Stimulated activated CD4-positive, alpha-beta T cell treated with anti-CD3 and anti-CD28 coated beads, Interleukin-1b, Interleukin-23, amount 100 ng/mL, for 4 hours (primary cell): ENCODE measurements at regions not wholly inside any gene's neighbourhood (a gene's known extent, or its start where the extent isn't known, plus 50 kb on each side); places are given as distances from the start of the nearest gene placed in this dataset.

Experiments used
- DNase-seq, 2 donors: peaks; one replicate each; pipeline ENCODE4 v3.0.0-alpha.2; 2020; ENCODE audit warnings: low read depth in 2 of 2

DNA sequence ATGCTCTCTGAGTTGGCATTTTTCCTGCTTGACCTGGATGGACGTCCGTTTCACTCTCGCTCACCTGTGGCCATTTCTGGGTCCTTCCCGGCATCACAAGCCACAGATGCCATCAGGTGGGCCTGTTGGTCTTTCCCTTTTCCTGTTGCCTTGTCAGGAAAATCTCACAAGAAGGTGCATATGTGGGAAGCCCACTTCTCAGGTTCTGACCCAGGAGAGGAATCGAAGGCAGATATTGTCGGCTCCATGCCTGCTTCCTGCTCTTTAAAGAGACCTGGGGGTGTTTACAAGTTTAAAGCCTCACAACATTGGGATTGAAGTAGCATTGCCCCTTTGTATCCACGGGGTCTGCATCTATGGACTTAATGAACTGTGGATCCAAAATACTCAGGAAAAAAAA, 357.9 kb downstream of the RPS24 start:
- no peak for DNase-seq

DNA sequence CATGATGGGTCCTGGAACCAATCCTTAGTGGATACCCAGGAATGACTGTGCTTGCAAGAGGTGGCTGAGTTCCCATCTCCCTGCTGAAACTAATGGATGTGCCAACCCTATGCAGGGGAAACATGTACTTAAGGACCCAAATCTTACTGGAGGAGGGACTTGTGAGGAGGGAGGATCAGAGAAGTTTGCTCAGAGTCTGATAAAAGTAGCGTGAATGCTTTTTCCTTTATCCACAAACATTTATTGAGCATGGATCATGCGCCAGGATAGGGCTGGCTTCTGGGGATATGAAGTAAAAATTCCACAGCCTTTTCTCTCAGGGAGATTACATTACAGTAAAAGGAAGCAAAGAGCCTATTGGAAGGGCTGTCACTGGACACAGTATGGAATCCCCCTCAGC, 358.5 kb downstream of the RPS24 start:
- no peak for DNase-seq

DNA sequence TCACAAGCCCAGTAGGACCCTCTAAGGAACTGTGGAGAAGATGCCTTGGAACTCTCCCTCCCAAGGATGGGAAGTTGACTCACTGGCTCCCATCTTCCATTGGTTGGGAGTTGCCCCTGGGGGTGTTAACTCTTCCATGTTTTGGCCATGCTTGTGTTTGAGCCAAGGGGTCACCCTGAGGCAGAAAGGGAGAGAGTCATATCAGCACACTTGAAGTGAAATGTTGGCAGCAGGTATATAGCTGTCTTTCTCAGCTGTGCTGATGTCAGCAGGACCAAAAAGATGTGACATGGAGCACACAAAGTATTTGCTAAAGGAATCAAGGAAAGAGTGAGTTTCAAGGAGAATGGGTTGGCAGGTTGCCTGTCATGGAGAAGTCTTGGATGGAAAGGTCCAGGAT, 359.4 kb downstream of the RPS24 start:
- no peak for DNase-seq

DNA sequence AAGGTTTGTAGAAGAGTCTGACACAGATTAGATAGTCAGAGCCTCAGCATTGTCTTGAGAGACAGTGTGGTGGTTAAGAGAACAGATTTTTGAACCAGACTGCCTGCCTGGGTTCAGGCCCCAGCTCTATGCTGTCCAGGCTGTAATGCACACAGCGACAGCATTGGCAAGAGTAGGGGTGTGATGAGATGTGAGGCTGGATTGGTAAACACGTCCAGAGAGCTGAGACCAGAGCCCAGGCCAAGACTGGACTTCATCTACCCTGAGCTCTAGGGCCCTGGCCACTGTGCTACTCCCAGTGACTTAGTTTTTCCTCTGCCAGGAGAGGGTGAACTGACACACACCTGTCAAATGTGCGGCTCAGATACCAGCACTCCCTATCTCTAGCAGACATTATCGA, 360.4 kb downstream of the RPS24 start:
- no peak for DNase-seq

DNA sequence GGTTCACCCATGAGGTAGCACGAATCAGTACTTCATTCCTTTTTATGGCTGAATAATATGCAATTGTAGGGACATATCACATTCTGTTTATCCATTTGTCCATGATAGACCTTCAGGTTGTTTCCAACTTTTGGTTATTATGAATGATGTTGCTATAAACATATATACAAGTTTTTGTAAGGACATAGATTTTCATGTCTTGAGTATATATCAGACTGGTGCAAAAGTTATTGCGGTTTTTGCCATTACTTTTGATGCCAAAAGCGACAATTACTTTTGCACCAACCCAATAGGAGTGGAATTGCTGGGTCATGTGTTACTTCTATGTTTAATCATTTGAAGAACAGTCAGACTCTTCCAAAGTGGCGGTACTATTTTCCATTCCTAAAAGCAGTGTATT, 361.5 kb downstream of the RPS24 start:
- DNase-seq = no peak

DNA sequence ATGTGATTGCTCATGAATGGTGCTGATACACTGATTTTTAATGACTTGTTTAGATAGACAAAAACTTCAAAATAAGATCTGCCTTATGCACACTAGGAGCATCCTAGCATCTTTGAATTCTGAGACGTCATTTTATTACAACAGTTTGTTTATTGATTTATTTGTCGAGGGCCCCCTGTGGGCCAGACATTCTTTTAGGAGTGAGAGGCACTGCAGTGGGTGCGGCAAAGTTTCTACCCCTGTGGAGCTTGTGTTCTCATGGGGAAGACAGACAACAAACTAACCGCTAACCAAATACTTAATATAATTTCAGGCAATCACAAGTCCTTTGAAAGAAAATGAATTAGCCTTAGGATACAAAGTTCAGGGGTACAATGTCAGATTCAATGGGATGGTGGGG, 363.1 kb downstream of the RPS24 start:
- DNase-seq = no peak

DNA sequence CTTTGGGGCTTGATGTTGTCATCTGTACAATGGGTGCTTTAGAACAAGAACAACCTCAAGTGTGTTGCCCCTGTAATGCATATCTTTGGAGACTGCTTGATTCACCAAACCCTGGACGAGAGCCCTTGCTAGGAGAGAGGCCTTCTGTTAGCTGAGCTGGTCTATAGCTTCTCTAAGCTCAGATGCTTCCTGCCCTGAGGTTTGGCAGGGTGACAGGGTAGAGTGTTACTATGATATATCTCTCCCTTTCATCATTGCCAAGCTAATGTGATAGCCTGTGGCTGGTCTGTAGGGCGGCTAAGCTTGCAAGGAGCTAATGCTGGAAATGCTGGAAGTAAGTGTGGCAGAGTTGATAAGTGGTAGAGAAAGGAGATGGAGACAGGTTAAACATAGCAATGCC, 364.1 kb downstream of the RPS24 start:
- DNase-seq = no peak

DNA sequence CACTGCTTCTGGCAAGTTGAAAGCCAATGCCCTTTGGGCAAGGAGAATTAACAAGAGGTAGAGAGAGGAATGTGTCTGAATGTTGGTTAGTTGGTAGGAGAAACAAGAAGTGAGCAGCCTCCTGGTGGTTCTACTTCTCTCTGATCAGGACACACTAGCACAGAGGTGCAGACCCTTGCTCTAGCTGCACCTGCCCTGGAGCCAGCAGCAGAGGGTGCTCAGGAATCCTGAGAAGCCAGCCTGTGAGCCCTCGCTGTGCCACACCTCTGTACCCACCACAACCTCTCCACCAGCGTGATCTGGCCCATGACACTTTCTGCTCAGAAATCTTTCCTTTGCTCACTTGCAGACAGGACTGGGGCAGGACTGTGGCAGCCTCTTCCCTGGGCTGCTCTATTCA, 364.7 kb downstream of the RPS24 start:
- no peak for DNase-seq

DNA sequence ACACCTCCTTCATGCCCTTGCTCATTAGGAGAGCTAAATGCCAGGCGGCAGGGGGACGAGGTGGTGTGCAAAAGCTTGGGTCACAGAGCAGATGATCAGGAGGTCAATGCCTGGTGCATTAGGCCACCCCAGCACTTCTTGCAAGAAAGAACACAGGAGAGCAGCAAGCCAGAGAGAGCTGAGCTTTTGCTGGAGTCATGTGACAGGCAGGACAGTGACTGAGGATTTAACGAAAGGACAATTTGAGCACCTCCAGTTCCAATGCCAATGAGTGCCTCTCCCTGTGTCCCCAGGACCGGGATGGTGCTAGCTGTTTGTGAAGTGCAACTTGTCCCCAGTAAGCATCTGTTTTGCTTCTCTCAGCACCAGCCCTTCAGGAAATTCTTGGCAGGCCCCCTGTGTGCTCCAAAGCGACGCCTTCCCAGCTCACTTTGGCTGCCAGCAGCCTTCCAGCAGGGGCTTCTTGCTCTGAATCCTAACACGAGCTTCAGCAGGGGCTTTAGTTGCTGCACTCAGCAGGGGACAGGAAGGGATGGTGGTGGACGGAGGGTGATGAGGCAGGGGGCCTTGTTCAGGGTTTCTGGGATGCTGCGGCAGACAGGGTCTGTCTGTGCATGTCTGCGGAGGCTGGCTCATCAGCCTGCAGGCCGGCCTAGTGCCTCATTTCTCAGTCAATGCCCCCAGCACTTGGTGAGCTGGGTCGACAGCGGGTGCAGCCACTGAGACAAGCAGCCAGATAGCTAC, 368.1 kb downstream of the RPS24 start:
- DNase-seq = no peak

DNA sequence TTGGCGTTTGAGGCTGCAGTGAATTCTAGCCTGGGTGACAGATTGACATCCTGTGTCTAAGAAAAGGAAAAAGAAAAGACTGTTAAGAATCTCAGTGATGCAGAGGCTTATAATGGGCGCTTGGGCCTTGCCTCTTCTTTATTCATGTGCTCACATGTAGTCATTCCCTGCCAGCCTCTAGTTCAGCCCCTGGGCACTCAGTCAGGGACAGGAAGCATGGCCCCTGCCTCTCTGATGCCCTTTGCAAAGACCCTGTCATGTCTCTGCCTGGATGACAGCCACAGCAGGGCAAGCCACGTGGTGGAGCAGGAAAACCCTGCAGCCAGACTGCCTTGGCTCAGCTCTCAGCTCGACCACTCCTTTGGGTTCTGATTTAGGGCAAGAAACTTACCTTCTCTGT, 368.9 kb downstream of the RPS24 start:
- no peak for DNase-seq

DNA sequence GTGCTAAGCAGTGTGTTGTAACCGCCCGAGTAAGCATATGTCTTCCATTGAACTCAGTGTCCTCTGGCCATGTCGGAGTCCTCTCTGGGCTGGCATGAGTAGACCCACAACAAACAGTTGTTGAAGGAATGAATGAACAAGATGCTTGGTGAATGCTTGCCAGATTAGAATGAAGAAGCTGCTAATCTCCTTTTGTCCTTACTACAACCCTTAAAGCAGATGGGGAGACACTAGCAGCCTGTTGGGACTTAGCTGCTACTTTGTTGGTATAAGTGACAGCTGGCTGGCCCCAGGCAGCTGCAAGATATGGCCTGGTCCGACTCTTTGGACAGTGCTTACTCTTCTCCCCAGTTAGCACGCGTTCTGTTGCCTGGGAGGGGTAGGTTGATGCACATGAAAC, 370.1 kb downstream of the RPS24 start:
- no peak for DNase-seq

DNA sequence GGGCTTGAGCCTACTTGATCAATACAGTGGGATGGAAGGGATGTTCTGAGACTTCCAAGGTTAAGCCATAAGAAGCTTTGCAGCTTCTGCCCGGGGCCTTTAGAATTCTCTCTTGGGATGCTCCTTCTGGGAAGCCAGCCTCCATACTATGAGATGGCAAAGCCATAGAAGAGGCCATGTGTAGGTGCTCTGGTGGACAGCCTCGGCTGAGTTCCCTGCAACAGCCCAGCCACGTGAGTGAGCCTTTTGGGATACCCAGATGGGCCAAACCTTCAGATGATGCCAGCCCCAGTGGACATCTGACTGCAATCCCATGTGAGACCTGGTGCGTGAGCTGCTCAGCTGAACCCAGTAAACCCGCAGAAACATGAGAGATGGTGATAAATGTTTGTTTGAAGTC, 370.6 kb downstream of the RPS24 start:
- no peak for DNase-seq

DNA sequence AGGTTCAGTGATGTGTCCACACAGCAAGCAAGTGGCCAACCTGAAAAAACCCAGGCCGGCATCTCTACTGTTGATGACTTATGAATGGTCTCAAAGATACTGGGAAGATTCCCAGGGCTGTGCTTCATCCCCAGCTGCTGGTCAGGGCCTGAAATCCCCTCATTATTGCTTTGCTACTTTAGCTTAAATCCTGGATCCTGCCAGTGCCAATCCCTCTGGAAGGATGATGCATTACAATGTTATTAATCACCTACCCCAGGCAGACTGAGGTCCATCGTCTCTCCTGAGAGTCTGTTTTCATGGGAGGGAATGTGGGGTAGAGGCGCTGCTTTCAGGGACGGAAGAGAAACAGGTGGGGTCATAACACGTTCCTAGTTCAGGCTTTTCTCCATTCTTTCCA, 371.6 kb downstream of the RPS24 start:
- no peak for DNase-seq

DNA sequence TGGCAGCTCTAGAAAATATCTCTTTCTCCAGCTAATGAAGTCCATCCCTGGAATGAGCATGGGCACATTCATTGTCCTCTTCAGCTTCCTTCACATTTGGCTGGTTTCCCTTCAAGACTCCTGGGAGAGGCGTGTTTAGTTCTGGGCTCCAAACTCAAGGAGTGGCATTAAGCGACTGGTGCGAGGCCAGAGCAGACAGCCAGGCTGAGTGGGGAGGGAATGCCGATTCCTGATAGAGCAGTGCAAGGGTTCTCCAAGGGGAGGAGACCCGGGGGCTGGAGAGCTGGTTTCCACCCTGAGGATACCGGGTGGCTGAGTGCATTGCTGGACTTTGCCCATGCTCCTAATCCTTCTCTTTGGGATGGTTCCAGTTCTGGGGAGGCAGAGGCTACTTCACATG, 372.1 kb downstream of the RPS24 start:
- no peak for DNase-seq

DNA sequence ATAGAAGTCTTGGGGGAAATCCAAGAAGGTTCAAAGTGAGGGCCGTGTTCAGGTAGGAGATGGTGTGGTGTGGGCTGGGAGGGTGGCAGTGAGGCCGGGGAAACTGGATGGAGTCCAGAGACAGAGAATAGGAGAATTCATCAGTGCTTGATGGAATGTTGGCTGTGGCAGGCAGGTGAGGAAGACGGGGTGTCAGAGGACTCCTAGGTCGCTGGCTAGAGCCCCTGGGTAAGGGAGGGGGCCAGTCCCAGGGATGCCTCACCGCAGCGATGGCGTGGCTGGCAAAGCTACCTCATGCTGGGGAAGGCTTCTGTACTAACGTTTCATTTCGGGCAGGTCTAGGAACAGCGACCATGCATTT, 373.0 kb downstream of the RPS24 start:
- no peak for DNase-seq

DNA sequence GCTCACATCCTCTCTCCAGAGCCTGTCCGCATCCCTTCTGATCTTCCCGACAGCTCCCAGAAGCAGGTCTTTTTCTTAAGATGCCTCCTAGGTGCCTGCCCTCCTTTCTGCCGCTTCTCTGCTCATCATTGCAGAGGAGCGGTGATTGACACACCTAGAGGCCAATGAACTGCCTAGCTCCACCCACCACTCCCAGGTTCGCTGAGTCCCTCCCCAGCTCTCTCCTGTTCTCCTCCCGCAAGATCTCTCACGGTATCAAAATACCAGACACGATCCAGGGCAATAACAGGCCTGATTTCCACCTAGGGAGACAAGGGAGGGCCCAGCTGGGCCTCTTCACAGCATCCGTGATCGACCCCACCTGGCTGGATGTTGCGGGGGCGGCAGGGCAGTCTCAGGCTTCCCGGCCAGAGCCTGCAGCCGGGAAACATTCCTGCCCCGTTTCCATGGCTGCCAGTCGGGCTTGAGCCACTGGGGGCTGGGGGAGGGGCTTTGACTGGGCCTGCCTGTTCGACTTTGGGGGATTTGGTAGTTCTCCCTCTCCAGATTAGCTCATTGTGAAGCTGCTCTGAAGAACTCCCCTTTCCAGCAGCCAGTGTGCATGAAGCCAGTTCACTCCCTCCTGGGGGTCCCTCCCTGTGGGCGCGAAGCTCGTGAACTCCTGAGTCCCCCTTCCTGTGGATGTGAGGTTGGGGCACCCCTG, 373.5 kb downstream of the RPS24 start:
- DNase-seq = peak; percentile 50 to 64

DNA sequence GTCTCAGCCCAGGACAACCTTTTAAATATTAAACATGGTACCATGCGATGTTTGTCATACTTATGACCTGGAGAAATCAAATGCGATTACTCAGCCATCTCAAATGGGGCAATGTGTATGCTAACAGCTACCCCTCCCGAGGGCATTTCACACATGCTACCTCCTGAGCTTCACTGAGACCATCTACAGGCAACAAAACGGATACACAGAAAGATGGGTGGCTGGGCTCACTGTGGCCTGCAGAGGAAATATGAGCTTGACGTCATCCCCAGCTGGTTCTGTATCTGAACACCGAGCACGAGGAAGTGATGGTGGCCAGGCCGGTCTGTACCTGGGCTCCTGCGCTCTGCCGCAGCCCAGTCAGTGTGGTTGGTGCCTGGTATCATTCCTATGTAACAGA, 374.3 kb downstream of the RPS24 start:
- DNase-seq = no peak

DNA sequence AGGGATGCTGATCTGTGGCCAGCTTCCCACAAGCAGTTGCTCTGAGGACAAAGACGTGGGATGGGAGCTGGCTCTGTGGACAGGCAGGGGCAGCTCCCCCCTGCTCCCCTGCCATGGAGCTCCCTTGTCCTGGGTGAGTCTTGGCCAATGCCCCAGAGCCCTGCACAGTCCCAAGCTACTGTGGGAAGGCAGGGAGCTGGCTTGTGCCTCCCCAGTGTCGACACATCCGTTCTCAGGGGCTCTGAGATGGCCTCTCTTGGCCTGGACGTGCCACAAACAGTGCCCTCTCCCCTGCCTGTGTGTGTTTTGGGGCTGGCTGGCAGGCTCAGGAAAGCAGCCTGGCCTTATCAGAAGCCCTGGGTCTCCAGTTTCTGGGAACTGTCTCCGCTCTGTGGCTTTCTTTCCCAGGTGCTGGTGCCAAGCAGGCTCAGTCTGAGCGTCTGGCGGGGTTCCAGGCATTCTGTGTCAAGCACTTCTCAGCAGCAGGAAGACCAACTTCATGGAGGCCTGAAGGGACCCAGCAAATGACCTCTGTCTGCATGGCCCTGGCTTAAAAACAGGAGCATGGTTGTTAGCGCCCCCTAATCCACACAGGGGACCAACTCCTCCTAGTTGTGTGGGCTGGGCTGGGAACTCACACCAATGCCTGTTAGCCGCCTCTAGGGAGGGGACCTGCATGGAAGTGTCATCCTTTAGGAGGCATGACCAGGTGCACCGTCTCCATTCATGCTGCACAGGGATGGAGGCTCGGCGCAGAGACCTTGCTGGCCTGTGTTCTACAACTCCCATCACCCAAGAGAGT, 375.2 kb downstream of the RPS24 start:
- DNase-seq = no peak

DNA sequence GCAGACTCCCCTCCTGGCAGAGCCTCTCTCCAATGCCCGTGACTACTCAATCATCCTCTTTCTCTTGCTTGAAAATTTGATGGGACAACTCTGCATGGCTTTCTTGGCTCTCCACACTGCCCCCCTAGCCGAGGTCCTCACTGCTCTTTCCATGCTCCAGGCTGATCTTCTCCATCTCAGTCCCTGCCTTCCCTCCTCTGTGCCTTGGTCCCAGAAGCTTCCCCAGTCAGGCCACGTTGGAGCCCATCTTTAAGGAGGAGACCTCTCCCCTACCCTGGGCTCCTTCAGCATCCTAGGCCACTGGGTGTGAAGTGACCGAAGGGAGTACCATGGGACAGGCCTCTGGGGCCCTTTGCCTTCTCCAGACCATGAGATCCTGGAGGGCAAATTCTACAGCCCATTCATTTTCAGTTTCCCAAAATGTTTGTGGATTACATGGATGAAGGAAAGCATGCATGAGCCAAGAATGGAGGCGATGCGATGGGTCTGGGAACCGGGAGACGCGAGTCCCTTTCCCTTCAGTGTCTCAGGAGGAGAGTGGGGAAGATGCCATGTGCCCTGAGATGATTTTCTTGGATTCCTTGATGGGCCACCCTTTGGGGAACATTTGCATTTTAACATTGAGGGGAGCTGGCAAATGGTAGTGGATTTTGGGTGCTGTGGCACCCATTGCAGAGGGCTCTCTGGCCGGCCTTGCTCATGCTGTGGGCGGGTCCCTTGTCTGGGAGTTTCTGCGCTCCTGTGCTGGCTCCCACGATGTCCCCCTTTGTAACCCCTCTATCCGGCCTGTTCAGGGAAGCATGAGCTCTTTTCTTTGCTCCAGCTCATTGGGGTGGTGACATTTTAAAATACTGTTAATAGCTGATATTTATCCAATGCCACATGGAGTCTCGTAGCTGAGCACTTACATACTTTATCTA, 376.6 kb downstream of the RPS24 start:
- DNase-seq = no peak

DNA sequence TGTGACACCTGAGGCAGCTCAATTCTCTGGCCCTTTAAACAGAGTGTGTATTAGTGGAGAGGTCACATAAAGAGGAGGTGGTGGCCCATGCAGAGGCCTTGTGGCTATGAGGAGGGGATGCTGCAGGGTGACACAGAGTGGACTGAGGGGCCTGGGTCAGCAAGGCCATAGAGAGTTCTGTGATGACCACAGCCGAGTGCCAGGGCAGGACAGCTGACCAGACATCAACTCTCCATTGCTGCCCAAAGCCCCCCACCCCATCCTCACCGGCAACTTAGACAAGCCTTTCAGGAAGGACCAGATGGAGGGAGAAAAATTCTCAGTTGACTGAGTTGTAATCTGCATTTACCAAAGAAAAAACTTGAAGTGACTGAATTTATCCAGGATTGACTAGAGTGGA, 378.1 kb downstream of the RPS24 start:
- no peak for DNase-seq

DNA sequence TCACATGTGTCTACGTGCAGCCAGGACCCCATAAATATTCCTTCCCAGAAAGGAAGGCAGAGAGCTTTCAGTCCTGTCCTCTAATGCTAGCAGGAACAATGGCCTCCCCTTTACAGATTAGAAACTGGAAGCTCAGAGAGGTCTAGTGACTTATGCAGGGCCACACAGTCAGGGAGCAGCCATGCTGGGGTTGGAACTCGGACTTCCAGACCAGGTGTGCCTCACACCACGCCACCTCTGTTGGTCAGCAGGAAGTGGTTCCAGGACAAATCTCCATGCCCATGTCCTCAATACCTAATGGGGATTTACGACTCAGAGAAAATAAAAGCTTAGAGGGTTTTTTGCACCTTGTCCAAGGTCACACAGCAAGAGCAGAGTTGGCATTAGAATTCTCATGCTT, 378.9 kb downstream of the RPS24 start:
- no peak for DNase-seq
